H1 (cell line): ENCODE measurements at regions not wholly inside any gene's neighbourhood (a gene's known extent, or its start where the extent isn't known, plus 50 kb on each side); places are given as distances from the start of the nearest gene placed in this dataset.

Source experiments
- CTCF ChIA-PET: fragments of 300-600 bp; sonication (Branson Sonifier 250); formaldehyde crosslinking; loops from one replicate; lab custom pipeline; 2021; ENCODE audit not compliant: partially characterized antibody; lab: Charles Lee
- POLR2A ChIA-PET: fragments of 300-600 bp; sonication (Branson Sonifier 250); formaldehyde crosslinking; loops from one replicate; lab custom pipeline; 2021; ENCODE audit warnings: inconsistent platforms; ENCODE audit not compliant: partially characterized antibody; lab: Charles Lee
- DNase-seq, 2 experiments: peaks; one replicate each; pipeline versions ENCODE4 v3.0.0 to v3.0.0-alpha.2; 2010 to 2022; ENCODE audit warnings: low spot score in 2 of 2, low read depth in 1 of 2, mixed read lengths in 1 of 2
- FAIRE-seq: peaks from 2 replicates; lab custom pipeline; 2011; peaks lifted over from hg19 to GRCh38; lab: Jason Lieb, UNC
- H2AFZ ChIP-seq: 2 replicates; pipeline ENCODE4 v1.8.1; 2012; ENCODE audit warnings: low read length, inconsistent platforms
- H2AK5ac ChIP-seq: 2 replicates; pipeline ENCODE4 v1.6.1; 2013; ENCODE audit warnings: low read depth, low read length
- H2BK120ac ChIP-seq: replicated peaks from 2 replicates; pipeline ENCODE3; 2013; ENCODE audit warnings: low read depth, low read length, inconsistent platforms
- H2BK12ac ChIP-seq: 2 replicates; pipeline ENCODE4 v1.6.1; 2013; ENCODE audit warnings: low read depth, low read length
- H2BK15ac ChIP-seq: 2 replicates; pipeline ENCODE4 v1.6.1; 2013; ENCODE audit warnings: low read length
- H2BK20ac ChIP-seq: 2 replicates; pipeline ENCODE4 v1.6.1; 2013; ENCODE audit warnings: low read length
- H2BK5ac ChIP-seq: 2 replicates; pipeline ENCODE4 v1.6.1; 2013; ENCODE audit warnings: low read depth, low read length
- H3K14ac ChIP-seq: 2 replicates; pipeline ENCODE4 v1.6.1; 2013; ENCODE audit warnings: inconsistent platforms; ENCODE audit not compliant: insufficient read length
- H3K18ac ChIP-seq: 2 replicates; pipeline ENCODE4 v1.6.1; 2013; ENCODE audit warnings: low read length; ENCODE audit errors: extremely low read depth
- H3K23ac ChIP-seq: 2 replicates; pipeline ENCODE4 v1.6.1; 2013; ENCODE audit warnings: inconsistent platforms; ENCODE audit not compliant: insufficient read length
- H3K23me2 ChIP-seq: 2 replicates; pipeline ENCODE4 v1.6.1; 2013; ENCODE audit warnings: low read depth, low read length
- H3K27ac ChIP-seq: 2 replicates; pipeline ENCODE4 v1.6.1; 2011; ENCODE audit warnings: low read depth, low read length, inconsistent platforms
- H3K27me3 ChIP-seq, 4 experiments: replicated peaks in 1 of 4; 1 replicate in 1 of 4; 2 replicates in 3 of 4; pipeline versions ENCODE4 v1.6.1 to v1.8.1; 2011 to 2013; ENCODE audit warnings: low read length in 3 of 4, mild to moderate bottlenecking in 3 of 4, inconsistent platforms in 2 of 4, mixed read lengths in 2 of 4, moderate library complexity in 1 of 4; ENCODE audit not compliant: control insufficient read depth in 3 of 4, insufficient read depth in 3 of 4; ENCODE audit errors: extremely low read depth in 1 of 4
- H3K36me3 ChIP-seq, 4 experiments: 2 replicates each; pipeline versions ENCODE4 v1.6.1 to v1.8.1; 2011 to 2013; ENCODE audit warnings: mild to moderate bottlenecking in 4 of 4, low read length in 3 of 4, moderate library complexity in 2 of 4, control low read depth in 1 of 4, inconsistent platforms in 1 of 4; ENCODE audit not compliant: insufficient read depth in 4 of 4, control insufficient read depth in 2 of 4
- H3K4ac ChIP-seq: replicated peaks from 2 replicates; pipeline ENCODE3; 2013; ENCODE audit warnings: low read length, low read depth, mixed read lengths, inconsistent platforms; ENCODE audit not compliant: insufficient read length
- H3K4me1 ChIP-seq, 4 experiments: replicated peaks in 1 of 4; 1 replicate in 1 of 4; 2 replicates in 3 of 4; pipeline versions ENCODE4 v1.6.1 to v1.8.1; 2011 to 2013; ENCODE audit warnings: low read length in 3 of 4, inconsistent platforms in 2 of 4, mixed read lengths in 1 of 4; ENCODE audit not compliant: insufficient read depth in 4 of 4, control insufficient read depth in 3 of 4
- H3K4me2 ChIP-seq, 2 experiments: 2 replicates each; pipeline versions ENCODE4 v1.6.1 to v1.8.1; 2011 to 2013; ENCODE audit warnings: low read depth in 2 of 2, low read length in 2 of 2, control low read depth in 1 of 2, inconsistent platforms in 1 of 2, mild to moderate bottlenecking in 1 of 2; ENCODE audit not compliant: insufficient read depth in 1 of 2
- H3K4me3 ChIP-seq, 4 experiments: fragments of 200-600, 300-600 bp in 1 of 4; sonication (generic), shearing (Covaris generic), sonication (Bioruptor Twin) in 1 of 4; 2 replicates each; pipeline versions ENCODE4 v1.5.1 to v1.8.1; 2011 to 2016; ENCODE audit warnings: low read length in 4 of 4, low read depth in 3 of 4, control low read depth in 2 of 4, inconsistent platforms in 2 of 4, mild to moderate bottlenecking in 2 of 4, mixed read lengths in 1 of 4, moderate library complexity in 1 of 4; ENCODE audit not compliant: insufficient read depth in 2 of 4; ENCODE audit errors: extremely low read depth in 1 of 4
- H3K56ac ChIP-seq: replicated peaks from 2 replicates; pipeline ENCODE3; 2013; ENCODE audit warnings: low read depth, mild to moderate bottlenecking, mixed read lengths, low read length, inconsistent platforms; ENCODE audit not compliant: insufficient read length
- H3K79me1 ChIP-seq: 2 replicates; pipeline ENCODE4 v1.6.1; 2013; ENCODE audit warnings: low read depth, low read length, control low read depth
- H3K79me2 ChIP-seq, 2 experiments: 2 replicates each; pipeline versions ENCODE4 v1.6.1 to v1.8.1; 2012 to 2013; ENCODE audit warnings: low read length in 2 of 2, mild to moderate bottlenecking in 2 of 2, inconsistent platforms in 1 of 2; ENCODE audit not compliant: insufficient read depth in 2 of 2, control insufficient read depth in 1 of 2
- H3K9ac ChIP-seq, 4 experiments: replicated peaks in 1 of 4; 1 replicate in 1 of 4; 2 replicates in 3 of 4; pipeline versions ENCODE4 v1.6.1 to v1.8.1; 2011 to 2013; ENCODE audit warnings: low read depth in 3 of 4, low read length in 3 of 4, control low read depth in 2 of 4, mild to moderate bottlenecking in 2 of 4, moderate library complexity in 2 of 4, inconsistent platforms in 1 of 4; ENCODE audit errors: extremely low read depth in 1 of 4
- H3K9me3 ChIP-seq, 2 experiments: 2 replicates each; pipeline versions ENCODE4 v1.6.1 to v1.8.1; 2012 to 2013; ENCODE audit warnings: mild to moderate bottlenecking in 2 of 2, moderate library complexity in 2 of 2, control low read depth in 1 of 2, inconsistent platforms in 1 of 2, low read depth in 1 of 2, low read length in 1 of 2, mixed read lengths in 1 of 2; ENCODE audit not compliant: insufficient read depth in 2 of 2
- H4K20me1 ChIP-seq, 2 experiments: replicated peaks in 1 of 2; 2 replicates each; pipeline versions ENCODE3 to v1.8.1; 2011 to 2013; ENCODE audit warnings: inconsistent platforms in 2 of 2, low read length in 2 of 2, mild to moderate bottlenecking in 1 of 2; ENCODE audit not compliant: insufficient read depth in 2 of 2, control insufficient read depth in 1 of 2
- H4K5ac ChIP-seq: 2 replicates; pipeline ENCODE4 v1.6.1; 2013; ENCODE audit warnings: low read length, low read depth, mixed read lengths, inconsistent platforms; ENCODE audit not compliant: insufficient read length
- H4K8ac ChIP-seq: 2 replicates; pipeline ENCODE4 v1.8.0; 2013; ENCODE audit warnings: mild to moderate bottlenecking, moderate library complexity, low read length, inconsistent platforms; ENCODE audit not compliant: insufficient read depth; ENCODE audit errors: extremely low read depth
- H4K91ac ChIP-seq: replicated peaks from 2 replicates; pipeline ENCODE3; 2013; ENCODE audit warnings: low read length, mixed read lengths, inconsistent platforms; ENCODE audit not compliant: insufficient read length
- BCL11A ChIP-seq, 2 experiments: IDR thresholded peaks; one replicate each; pipeline ENCODE4 v1.6.1; 2011; ENCODE audit warnings: low read depth in 2 of 2, low read length in 2 of 2, mild to moderate bottlenecking in 2 of 2
- CEBPB ChIP-seq: IDR thresholded peaks from 2 replicates; pipeline ENCODE4 v1.6.1; 2012; ENCODE audit warnings: low read depth, low read length
- CREB1 ChIP-seq: IDR thresholded peaks from 2 replicates; pipeline ENCODE4 v1.6.1; 2012; ENCODE audit warnings: inconsistent platforms
- EGR1 ChIP-seq: IDR thresholded peaks from 2 replicates; pipeline ENCODE4 v1.6.1; 2011; ENCODE audit warnings: low read depth, low read length, borderline replicate concordance
- EP300 ChIP-seq, 2 experiments: IDR thresholded peaks; 1 replicate in 1 of 2; 2 replicates in 1 of 2; pipeline ENCODE4 v1.6.1; 2011 to 2012; ENCODE audit warnings: low read depth in 2 of 2, low read length in 2 of 2, mild to moderate bottlenecking in 2 of 2, borderline replicate concordance in 1 of 2, inconsistent platforms in 1 of 2, moderate library complexity in 1 of 2
- EZH2 ChIP-seq: fragments of 200-600 bp; sonication (generic); IDR thresholded peaks from 2 replicates; pipeline ENCODE4 v1.7.1; 2012; ENCODE audit warnings: low read depth, mild to moderate bottlenecking, moderate library complexity, low read length, inconsistent platforms; ENCODE audit not compliant: severe bottlenecking
- JUND ChIP-seq: IDR thresholded peaks from 2 replicates; pipeline ENCODE4 v1.6.1; 2011; ENCODE audit warnings: mild to moderate bottlenecking, improper control_type of control experiment, low read length
- KDM5A ChIP-seq: fragments of 200-600 bp; IDR thresholded peaks from 2 replicates; pipeline ENCODE4 v1.7.1; 2012; ENCODE audit warnings: mild to moderate bottlenecking, low read length, inconsistent platforms, mixed read lengths
- MAFK ChIP-seq: IDR thresholded peaks from 2 replicates; pipeline ENCODE4 v1.6.1; 2012; ENCODE audit warnings: low read depth, mild to moderate bottlenecking, improper control_type of control experiment, low read length
- NRF1 ChIP-seq: IDR thresholded peaks from 2 replicates; pipeline ENCODE4 v1.6.1; 2011; ENCODE audit warnings: mild to moderate bottlenecking, low read depth, low read length, improper control_type of control experiment
- RNF2 ChIP-seq: fragments of 200-900, 300-1000 bp; sonication (generic); IDR thresholded peaks from 2 replicates; pipeline ENCODE4 v1.7.1; 2016; ENCODE audit warnings: borderline replicate concordance, low read depth, mild to moderate bottlenecking, antibody characterized with exemption, low read length; ENCODE audit not compliant: poor library complexity, severe bottlenecking; ENCODE audit errors: missing control alignments
- RXRA ChIP-seq: IDR thresholded peaks from 2 replicates; pipeline ENCODE4 v1.6.1; 2011; ENCODE audit warnings: low read depth, mild to moderate bottlenecking, low read length, moderate library complexity; ENCODE audit not compliant: insufficient read depth
- SAP30 ChIP-seq: fragments of 300-600 bp; sonication (generic); IDR thresholded peaks from 2 replicates; pipeline ENCODE4 v1.7.1; 2012; ENCODE audit warnings: low read length, moderate library complexity, mild to moderate bottlenecking, inconsistent platforms; ENCODE audit not compliant: insufficient read depth, insufficient replicate concordance
- SIX5 ChIP-seq: IDR thresholded peaks from 2 replicates; pipeline ENCODE4 v1.6.1; 2011; ENCODE audit warnings: mild to moderate bottlenecking, low read depth, low read length
- TBP ChIP-seq: IDR thresholded peaks from 2 replicates; pipeline ENCODE4 v1.6.1; 2011; ENCODE audit warnings: low read depth, low read length, improper control_type of control experiment
- WGBS, 2 experiments: shearing (Covaris generic) in 1 of 2; methylation state at CpG; one replicate each; pipeline versions ENCODE4 v1.1.6 to v1.1.7; 2013 to 2015; ENCODE audit warnings: low lambda C conversion rate in 2 of 2, mixed read lengths in 2 of 2, inconsistent platforms in 1 of 2, low coverage in 1 of 2, missing lambda C conversion rate in 1 of 2; ENCODE audit not compliant: insufficient replicate concordance in 2 of 2, insufficient coverage in 1 of 2, insufficient read length in 1 of 2; ENCODE audit errors: extremely low coverage in 1 of 2, missing lambda C conversion rate in 1 of 2; 5-methylcytosine and 5-hydroxymethylcytosine counted together

- CTCF ChIA-PET, result interaction anchor here (1.2 to 1.6 kb wide), 2 partner anchors 16 to 52 kb away, joined by 3 to 4 read pairs; no protein-coding TSS in a partner anchor
- Histone ChIP-seq H3K14ac (no peak overlapping the region), H3K4me3 (no peak overlapping the region), H2BK5ac (no peak overlapping the region), H3K9ac (no peak overlapping the region), H3K18ac (no peak overlapping the region), H2BK20ac (no peak overlapping the region), H3K4me2 (no peak overlapping the region), H3K4me1 (peaks cover 0 to 2% (median 0%) of the 10 kb centered on the region in 4 experiments; a peak in 1 of 7 replicates), H3K56ac (no peak overlapping the region), H3K27ac (no peak overlapping the region), H3K27me3 (no peaks in the 10 kb centered on the region), H4K8ac (no peak overlapping the region), H2AK5ac (no peak overlapping the region), H4K20me1 (no peaks in the 10 kb centered on the region), H3K23me2 (no peaks in the 10 kb centered on the region; the same call in 1 of the 2 replicates), H2BK15ac (no peak overlapping the region), H3K36me3 (no peaks in the 10 kb centered on the region), H4K5ac (no peak overlapping the region), H3K79me2 (no peaks in the 10 kb centered on the region), H2AFZ (no peak overlapping the region), H4K91ac (no peak overlapping the region), H3K79me1 (no peaks in the 10 kb centered on the region), H3K23ac (no peak overlapping the region), H3K4ac (no peak overlapping the region), H3K9me3 (no peaks in the 10 kb centered on the region), H2BK120ac (no peak overlapping the region), H2BK12ac (no peak overlapping the region)
- DNase-seq (no peak), FAIRE-seq (no peak)
- POLR2A ChIA-PET, result no interaction called here
- WGBS, 2 experiments, result 88% methylated on average over 9 of the region's 9 CpGs; no CpG with 5 or more reads in 1 of the 2 experiments
- TF ChIP-seq CREB1 (no peak), BCL11A (IDR thresholded peaks at IDR 0.05; ENCODE audit: low read depth in 2 of 2, low read length in 2 of 2) (no peak), KDM5A (no peak), RXRA (no peak), RNF2 (no peak), EZH2 (no peak), EP300 (IDR thresholded peaks at IDR 0.05; ENCODE audit: borderline replicate concordance in 1 of 2, low read depth in 2 of 2, low read length in 2 of 2) (no peak), NRF1 (no peak), JUND (no peak), TBP (no peak), SIX5 (no peak), CEBPB (no peak), SAP30 (no peak), MAFK (no peak), EGR1 (no peak)
Measured at GRCh38 chr22:49413551-49413950, 414.1 kb downstream of the BRD1 start.
